Upper lobe of right lung (tissue), 1 donor: ENCODE measurements at regions not wholly inside any gene's neighbourhood (a gene's known extent, or its start where the extent isn't known, plus 50 kb on each side); places are given as distances from the start of the nearest gene placed in this dataset.
"Not testable (repeated sequence)": the region's sequence is repeated elsewhere in the genome, so short reads cannot be mapped to it uniquely, and the experiment has no call there.

Experiments
- ATAC-seq: fragments of 200-7000 bp; cut with Tn5 transposase; one replicate; pipeline ENCODE4 v1.9.1; 2020; ENCODE audit warnings: mild to moderate bottlenecking, moderate library complexity
- DNase-seq: peaks from one replicate; pipeline ENCODE4 v3.0.0-alpha.2; 2020
- H3K27ac ChIP-seq: fragments of 200-600 bp; one replicate; pipeline ENCODE4 v1.8.0; 2022
- H3K27me3 ChIP-seq: fragments of 200-600 bp; one replicate; pipeline ENCODE4 v1.8.0; 2022; ENCODE audit warnings: mild to moderate bottlenecking
- H3K36me3 ChIP-seq: fragments of 200-600 bp; one replicate; pipeline ENCODE4 v1.8.0; 2022
- H3K4me1 ChIP-seq: fragments of 200-600 bp; one replicate; pipeline ENCODE4 v1.8.0; 2022
- H3K4me3 ChIP-seq: fragments of 200-600 bp; one replicate; pipeline ENCODE4 v1.8.0; 2022; ENCODE audit warnings: mild to moderate bottlenecking
- H3K9me3 ChIP-seq: fragments of 200-600 bp; one replicate; pipeline ENCODE4 v1.8.0; 2022
- CTCF ChIP-seq: fragments of 200-600 bp; IDR thresholded peaks from one replicate; pipeline ENCODE4 v1.8.0; 2022; ENCODE audit warnings: antibody characterized with exemption
- intact Hi-C: fragments of 100-400 bp; cut with DNase I; formaldehyde crosslinking; loops from one replicate; pipeline ENCODE4 v1.11.0; 2022
- donor health status: DM: no; HTN: yes; CAD: no; lungs with severe emphysema.

DNA sequence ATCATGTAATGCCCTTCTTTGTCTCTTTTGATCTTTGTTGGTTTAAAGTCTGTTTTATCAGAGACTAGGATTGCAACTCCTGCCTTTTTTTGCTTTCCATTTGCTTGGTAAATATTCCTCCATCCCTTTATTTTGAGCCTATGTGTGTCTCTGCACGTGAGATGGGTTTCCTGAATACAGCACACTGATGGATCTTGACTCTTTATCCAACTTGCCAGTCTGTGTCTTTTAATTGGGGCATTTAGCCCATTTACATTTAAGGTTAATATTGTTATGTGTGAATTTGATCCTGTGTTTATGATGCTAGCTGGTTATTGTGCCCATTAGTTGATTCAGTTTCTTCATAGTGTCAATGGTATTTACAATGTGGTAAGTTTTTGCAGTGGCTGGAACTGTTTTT, 72.7 kb downstream of the ADCYAP1 start:
- DNase-seq, H3K36me3 ChIP-seq, intact Hi-C loops, H3K4me3 ChIP-seq, H3K4me1 ChIP-seq, H3K9me3 ChIP-seq, H3K27me3 ChIP-seq, ATAC-seq, H3K27ac ChIP-seq: not testable (repeated sequence)

GRCh38 chr18:977732-978131, 73.1 kb downstream of the ADCYAP1 start:
- H3K27ac ChIP-seq, H3K27me3 ChIP-seq, H3K9me3 ChIP-seq, H3K4me3 ChIP-seq, H3K36me3 ChIP-seq, H3K4me1 ChIP-seq, ATAC-seq, DNase-seq, intact Hi-C loops: not testable (repeated sequence)

DNA sequence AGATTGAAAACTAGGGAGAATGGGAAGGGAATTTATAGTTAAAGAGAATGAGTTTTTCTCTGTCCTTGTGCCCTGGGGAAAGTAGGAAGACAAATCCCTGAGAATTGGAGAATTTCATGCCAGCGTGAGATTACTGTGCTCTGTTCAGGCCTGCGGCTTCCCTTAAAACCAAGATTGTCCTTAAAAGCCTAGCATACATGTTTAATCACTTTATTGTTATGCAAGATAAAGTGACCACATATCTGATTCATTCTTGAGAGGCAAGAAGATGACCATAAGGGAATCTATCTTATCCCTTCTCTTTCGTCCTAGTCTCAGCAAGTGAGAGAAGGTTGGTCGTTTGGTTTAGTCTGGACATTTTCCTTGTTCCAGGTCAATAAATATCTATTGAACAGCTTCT, 75.9 kb downstream of the ADCYAP1 start:
- intact Hi-C loops = no loop called here
- no peak overlapping the region for H3K4me3 ChIP-seq
- DNase-seq = no peak
- no peak for TF ChIP-seq CTCF
- no peak for ATAC-seq
- H3K9me3 ChIP-seq = no peaks in the 10 kb centered on the region
- H3K4me1 ChIP-seq = no peaks in the 10 kb centered on the region
- no peak overlapping the region for H3K27ac ChIP-seq
- H3K27me3 ChIP-seq = no peaks in the 10 kb centered on the region
- no peaks in the 10 kb centered on the region for H3K36me3 ChIP-seq

DNA sequence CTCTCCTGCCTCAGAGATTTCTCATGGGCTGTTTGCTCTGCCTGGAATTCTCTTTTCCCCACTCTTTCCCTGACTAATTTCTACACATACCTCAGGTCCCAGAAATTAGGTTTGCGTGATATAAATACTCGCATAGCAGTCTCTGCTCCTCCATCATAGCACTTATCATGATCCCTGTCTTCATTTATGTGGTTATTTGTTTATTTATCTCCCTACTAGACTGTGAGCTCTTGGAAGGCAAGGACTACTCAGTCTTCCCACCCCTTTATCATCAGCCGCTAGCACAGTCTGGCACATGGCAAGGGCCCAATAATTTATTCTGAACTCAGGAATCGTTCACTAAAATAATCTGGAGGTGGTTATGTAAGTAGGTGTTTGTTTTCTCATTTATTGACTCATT, 79.3 kb downstream of the ADCYAP1 start:
- intact Hi-C loops = no loop called here
- Histone ChIP-seq H3K36me3 (no peaks in the 10 kb centered on the region), H3K4me1 (no peaks in the 10 kb centered on the region), H3K4me3 (no peak overlapping the region), H3K27me3 (no peaks in the 10 kb centered on the region), H3K27ac (no peak overlapping the region), H3K9me3 (no peaks in the 10 kb centered on the region)
- ATAC-seq (no peak), DNase-seq (no peak)
- TF ChIP-seq CTCF = no peak

- intact Hi-C loops = no loop called here
- no peaks in the 10 kb centered on the region for H3K36me3 ChIP-seq
- H3K4me3 ChIP-seq = no peak overlapping the region
- ATAC-seq (no peak), DNase-seq (no peak)
- H3K9me3 ChIP-seq = no peaks in the 10 kb centered on the region
- H3K27ac ChIP-seq = no peak overlapping the region
- no peaks in the 10 kb centered on the region for H3K4me1 ChIP-seq
- TF ChIP-seq CTCF = no peak
- no peaks in the 10 kb centered on the region for H3K27me3 ChIP-seq
Observed at GRCh38 chr18:985212-985661, 80.6 kb downstream of the ADCYAP1 start.

DNA sequence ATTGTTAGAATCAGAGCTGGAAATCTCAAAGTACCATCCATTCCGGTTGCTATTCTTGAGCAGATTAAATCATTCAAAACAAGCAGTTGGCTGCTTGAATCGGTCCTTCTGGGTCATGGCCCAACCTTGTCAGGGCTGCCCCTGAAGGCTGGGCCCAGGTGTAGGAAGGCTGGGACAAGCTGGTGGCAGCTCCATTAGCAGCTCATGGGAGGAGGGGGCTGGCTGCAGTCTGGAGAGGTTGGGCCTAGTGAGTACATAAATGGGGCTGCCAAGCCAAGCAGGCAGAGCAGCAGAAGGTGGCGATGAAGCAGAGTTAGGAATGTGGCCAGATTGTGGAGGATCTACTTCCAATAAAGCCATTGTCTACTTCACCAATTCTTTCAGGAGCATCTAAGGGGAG, 81.4 kb downstream of the ADCYAP1 start:
- DNase-seq = no peak
- H3K36me3 ChIP-seq = no peaks in the 10 kb centered on the region
- peak; percentile 47 for ATAC-seq
- no peak overlapping the region for H3K27ac ChIP-seq
- no peak overlapping the region for H3K4me3 ChIP-seq
- no peaks in the 10 kb centered on the region for H3K27me3 ChIP-seq
- H3K9me3 ChIP-seq = no peaks in the 10 kb centered on the region
- intact Hi-C loops = no loop called here
- TF ChIP-seq CTCF = no peak
- H3K4me1 ChIP-seq = no peaks in the 10 kb centered on the region

- Histone ChIP-seq H3K27ac (no peak overlapping the region), H3K4me3 (no peak overlapping the region), H3K27me3 (no peaks in the 10 kb centered on the region), H3K4me1 (no peaks in the 10 kb centered on the region), H3K36me3 (no peaks in the 10 kb centered on the region), H3K9me3 (no peaks in the 10 kb centered on the region)
- no peak for TF ChIP-seq CTCF
- intact Hi-C loops = no loop called here
- ATAC-seq (no peak), DNase-seq (no peak)
Observed at GRCh38 chr18:986552-986951, 81.9 kb downstream of the ADCYAP1 start.
